ENCODE measurements at regions not wholly inside any gene's neighbourhood (a gene's known extent, or its start where the extent isn't known, plus 50 kb on each side); places are given as distances from the start of the nearest gene placed in this dataset.

- peaks cover 3% of the 10 kb centered on the region for H3K4me1 ChIP-seq (ENCODE audit: insufficient read depth, low read length, poor library complexity, severe bottlenecking)
- ChIA-PET CTCF (no interaction called here), POLR2A (ENCODE audit: low non-redundant PET) (no interaction called here)
- no peaks in the 10 kb centered on the region for H3K27me3 ChIP-seq (replicated peaks; ENCODE audit: insufficient read depth, low read depth, low read length, poor library complexity)
- DNase-seq (ENCODE audit: low spot score), result no peak
- no peak for TF ChIP-seq EZH2 (IDR thresholded peaks at IDR 0.05; ENCODE audit: borderline replicate concordance, low read depth, low read length, poor library complexity, severe bottlenecking)
- TF ChIP-seq CTCF (conservative IDR thresholded peaks at IDR 0.05; ENCODE audit: low read depth, low read length), result no peak
- H3K9me3 ChIP-seq (ENCODE audit: low read depth, low read length, poor library complexity, severe bottlenecking), result no peaks in the 10 kb centered on the region
- no peaks in the 10 kb centered on the region for H3K36me3 ChIP-seq (ENCODE audit: insufficient read depth, low read length, poor library complexity, severe bottlenecking)
- intact Hi-C loops (cut with micrococcal nuclease; ENCODE audit: unreplicated experiment), result no loop called here
- H3K4me3 ChIP-seq (ENCODE audit: low read depth, low read length, poor library complexity, severe bottlenecking), result no peak overlapping the region
- H3K27ac ChIP-seq (ENCODE audit: low read depth, low read length, poor library complexity, severe bottlenecking), result no peak overlapping the region
- BruUV-seq (replicated peaks), result no TSS peak
Measured at GRCh38 chr7:137082391-137082790, 213.9 kb downstream of the CHRM2 start.

GRCh38 chr7:137081321-137082093 lies 213.1 kb downstream of the CHRM2 start:
- Histone ChIP-seq H3K36me3 (ENCODE audit: insufficient read depth, low read length, poor library complexity, severe bottlenecking) (no peaks in the 10 kb centered on the region), H3K4me1 (ENCODE audit: insufficient read depth, low read length, poor library complexity, severe bottlenecking) (peaks cover 3% of the 10 kb centered on the region), H3K27me3 (replicated peaks; ENCODE audit: insufficient read depth, low read depth, low read length, poor library complexity) (no peaks in the 10 kb centered on the region), H3K27ac (ENCODE audit: low read depth, low read length, poor library complexity, severe bottlenecking) (no peak overlapping the region), H3K9me3 (ENCODE audit: low read depth, low read length, poor library complexity, severe bottlenecking) (no peaks in the 10 kb centered on the region), H3K4me3 (ENCODE audit: low read depth, low read length, poor library complexity, severe bottlenecking) (no peak overlapping the region)
- ChIA-PET CTCF (no interaction called here), POLR2A (ENCODE audit: low non-redundant PET) (no interaction called here)
- intact Hi-C loops (cut with micrococcal nuclease; ENCODE audit: unreplicated experiment), result no loop called here
- no TSS peak for BruUV-seq (replicated peaks)
- peak; percentile 4 for DNase-seq (ENCODE audit: low spot score)
- TF ChIP-seq CTCF (conservative IDR thresholded peaks at IDR 0.05; ENCODE audit: low read depth, low read length) (no peak), EZH2 (IDR thresholded peaks at IDR 0.05; ENCODE audit: borderline replicate concordance, low read depth, low read length, poor library complexity, severe bottlenecking) (no peak)

- Histone ChIP-seq H3K4me3 (ENCODE audit: low read depth, low read length, poor library complexity, severe bottlenecking) (no peak overlapping the region), H3K4me1 (ENCODE audit: insufficient read depth, low read length, poor library complexity, severe bottlenecking) (peaks cover 3% of the 10 kb centered on the region), H3K27me3 (replicated peaks; ENCODE audit: insufficient read depth, low read depth, low read length, poor library complexity) (no peaks in the 10 kb centered on the region), H3K27ac (ENCODE audit: low read depth, low read length, poor library complexity, severe bottlenecking) (no peak overlapping the region), H3K9me3 (ENCODE audit: low read depth, low read length, poor library complexity, severe bottlenecking) (no peaks in the 10 kb centered on the region), H3K36me3 (ENCODE audit: insufficient read depth, low read length, poor library complexity, severe bottlenecking) (no peaks in the 10 kb centered on the region)
- DNase-seq (ENCODE audit: low spot score), result no peak
- TF ChIP-seq EZH2 (IDR thresholded peaks at IDR 0.05; ENCODE audit: borderline replicate concordance, low read depth, low read length, poor library complexity, severe bottlenecking) (no peak), CTCF (conservative IDR thresholded peaks at IDR 0.05; ENCODE audit: low read depth, low read length) (no peak)
- BruUV-seq (replicated peaks), result no TSS peak
- POLR2A ChIA-PET (ENCODE audit: low non-redundant PET), result no interaction called here
- intact Hi-C loops (cut with micrococcal nuclease; ENCODE audit: unreplicated experiment), result no loop called here
- CTCF ChIA-PET, result no interaction called here
Measured at GRCh38 chr7:137080516-137081203, 212.2 kb downstream of the CHRM2 start.

All from A673 (cell line).